ENCODE measurements at regions not wholly inside any gene's neighbourhood (a gene's known extent, or its start where the extent isn't known, plus 50 kb on each side); places are given as distances from the start of the nearest gene placed in this dataset.

DNA sequence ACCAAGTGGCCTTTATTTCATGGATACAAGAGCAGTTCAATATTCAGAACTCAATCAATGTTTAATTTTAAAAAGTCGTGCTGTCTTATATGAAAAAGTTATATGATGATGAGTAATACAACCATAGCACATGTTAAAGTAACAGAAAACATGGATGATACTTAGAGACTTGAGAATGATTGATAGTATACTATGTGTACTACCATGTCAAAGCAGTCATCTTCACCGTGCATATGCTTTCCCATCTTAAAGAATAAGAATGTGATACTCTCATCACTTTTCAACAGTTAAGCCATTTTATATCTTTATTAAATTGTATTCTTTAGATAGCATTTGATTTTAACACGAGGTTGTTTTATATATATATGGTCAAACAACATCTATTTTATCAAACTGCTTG lies 535.9 kb upstream of the ADAMTS5 start:
- TF ChIP-seq, protein P1, sequence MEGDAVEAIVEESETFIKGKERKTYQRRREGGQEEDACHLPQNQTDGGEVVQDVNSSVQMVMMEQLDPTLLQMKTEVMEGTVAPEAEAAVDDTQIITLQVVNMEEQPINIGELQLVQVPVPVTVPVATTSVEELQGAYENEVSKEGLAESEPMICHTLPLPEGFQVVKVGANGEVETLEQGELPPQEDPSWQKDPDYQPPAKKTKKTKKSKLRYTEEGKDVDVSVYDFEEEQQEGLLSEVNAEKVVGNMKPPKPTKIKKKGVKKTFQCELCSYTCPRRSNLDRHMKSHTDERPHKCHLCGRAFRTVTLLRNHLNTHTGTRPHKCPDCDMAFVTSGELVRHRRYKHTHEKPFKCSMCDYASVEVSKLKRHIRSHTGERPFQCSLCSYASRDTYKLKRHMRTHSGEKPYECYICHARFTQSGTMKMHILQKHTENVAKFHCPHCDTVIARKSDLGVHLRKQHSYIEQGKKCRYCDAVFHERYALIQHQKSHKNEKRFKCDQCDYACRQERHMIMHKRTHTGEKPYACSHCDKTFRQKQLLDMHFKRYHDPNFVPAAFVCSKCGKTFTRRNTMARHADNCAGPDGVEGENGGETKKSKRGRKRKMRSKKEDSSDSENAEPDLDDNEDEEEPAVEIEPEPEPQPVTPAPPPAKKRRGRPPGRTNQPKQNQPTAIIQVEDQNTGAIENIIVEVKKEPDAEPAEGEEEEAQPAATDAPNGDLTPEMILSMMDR (IDR thresholded peaks at IDR 0.05; ENCODE audit: extremely low read depth in 1 of 2, insufficient read depth in 1 of 2, low read depth in 1 of 2, low read length in 2 of 2), result no peak
- TF ChIP-seq POLR2A (IDR thresholded peaks at IDR 0.05; ENCODE audit: low read depth, low read length) (no peak), EZH2 (IDR thresholded peaks at IDR 0.05; ENCODE audit: borderline replicate concordance, low read depth, low read length, severe bottlenecking) (no peak), FOS (IDR thresholded peaks at IDR 0.05; ENCODE audit: borderline replicate concordance, insufficient read depth, low read length) (no peak), MYC (IDR thresholded peaks at IDR 0.05; ENCODE audit: low read depth, low read length) (no peak), JUN (IDR thresholded peaks at IDR 0.05; ENCODE audit: borderline replicate concordance, insufficient read depth, insufficient read length, low read depth) (no peak), POLR2AphosphoS5 (IDR thresholded peaks at IDR 0.05; ENCODE audit: insufficient read depth, low read depth, low read length) (no peak), GATA2 (IDR thresholded peaks at IDR 0.05; ENCODE audit: insufficient read depth, insufficient read length, low read depth, low read length) (no peak)
- TF ChIP-seq, protein P2, sequence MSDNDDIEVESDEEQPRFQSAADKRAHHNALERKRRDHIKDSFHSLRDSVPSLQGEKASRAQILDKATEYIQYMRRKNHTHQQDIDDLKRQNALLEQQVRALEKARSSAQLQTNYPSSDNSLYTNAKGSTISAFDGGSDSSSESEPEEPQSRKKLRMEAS (IDR thresholded peaks at IDR 0.05; ENCODE audit: insufficient read depth, insufficient read length), result no peak
